COLO829 (cell line): ENCODE measurements at regions not wholly inside any gene's neighbourhood (a gene's known extent, or its start where the extent isn't known, plus 50 kb on each side); places are given as distances from the start of the nearest gene placed in this dataset.

ENCODE experiments used
- DNase-seq: peaks from one replicate; pipeline ENCODE4 v3.0.0; 2012; ENCODE audit warnings: low spot score

- no peak for DNase-seq
These were observed 333.4 kb upstream of the FBXO33 start for GRCh38 chr14:39765676-39766075.

- DNase-seq = no peak
These were observed 331.2 kb upstream of the FBXO33 start for GRCh38 chr14:39763402-39763890.

- no peak for DNase-seq
These were observed 330.6 kb upstream of the FBXO33 start for GRCh38 chr14:39762576-39763401.

GRCh38 chr14:39755269-39755878, 323.1 kb upstream of the FBXO33 start:
- no peak for DNase-seq

GRCh38 chr14:39740454-39740853, 308.2 kb upstream of the FBXO33 start:
- no peak for DNase-seq

GRCh38 chr14:39739796-39740195, 307.6 kb upstream of the FBXO33 start:
- no peak for DNase-seq

GRCh38 chr14:39734306-39734705, 302.1 kb upstream of the FBXO33 start:
- no peak for DNase-seq

- no peak for DNase-seq
These were observed 301.5 kb upstream of the FBXO33 start for GRCh38 chr14:39733741-39734140.

GRCh38 chr14:39731912-39732311, 299.7 kb upstream of the FBXO33 start:
- no peak for DNase-seq

- DNase-seq = no peak
These were observed 294.3 kb upstream of the FBXO33 start for GRCh38 chr14:39726563-39726962.

GRCh38 chr14:39722547-39723273, 290.5 kb upstream of the FBXO33 start:
- DNase-seq = no peak

GRCh38 chr14:39716987-39717570, 284.8 kb upstream of the FBXO33 start:
- DNase-seq = no peak

- no peak for DNase-seq
These were observed 280.2 kb upstream of the FBXO33 start for GRCh38 chr14:39712293-39712999.

- DNase-seq = no peak
These were observed 272.4 kb upstream of the FBXO33 start for GRCh38 chr14:39704594-39704993.

GRCh38 chr14:39694341-39694740, 262.1 kb upstream of the FBXO33 start:
- DNase-seq = no peak

GRCh38 chr14:39683691-39684260, 251.5 kb upstream of the FBXO33 start:
- DNase-seq = no peak

GRCh38 chr14:39682582-39682981, 250.3 kb upstream of the FBXO33 start:
- DNase-seq = no peak

- DNase-seq = no peak
These were observed 249.7 kb upstream of the FBXO33 start for GRCh38 chr14:39681782-39682399.

GRCh38 chr14:39680777-39681176, 248.5 kb upstream of the FBXO33 start:
- DNase-seq = no peak

- no peak for DNase-seq
These were observed 241.5 kb upstream of the FBXO33 start for GRCh38 chr14:39673734-39674133.

- no peak for DNase-seq
These were observed 241.1 kb upstream of the FBXO33 start for GRCh38 chr14:39673270-39673711.
